Inferior parietal cortex (tissue), 1 donor: ENCODE measurements at regions not wholly inside any gene's neighbourhood (a gene's known extent, or its start where the extent isn't known, plus 50 kb on each side); places are given as distances from the start of the nearest gene placed in this dataset.
"Not testable (repeated sequence)": the region's sequence is repeated elsewhere in the genome, so short reads cannot be mapped to it uniquely, and the experiment has no call there.

Experiments used
- DNase-seq: peaks from one replicate; pipeline ENCODE4 v3.0.0-alpha.2; 2016; ENCODE audit errors: extremely low spot score

DNA sequence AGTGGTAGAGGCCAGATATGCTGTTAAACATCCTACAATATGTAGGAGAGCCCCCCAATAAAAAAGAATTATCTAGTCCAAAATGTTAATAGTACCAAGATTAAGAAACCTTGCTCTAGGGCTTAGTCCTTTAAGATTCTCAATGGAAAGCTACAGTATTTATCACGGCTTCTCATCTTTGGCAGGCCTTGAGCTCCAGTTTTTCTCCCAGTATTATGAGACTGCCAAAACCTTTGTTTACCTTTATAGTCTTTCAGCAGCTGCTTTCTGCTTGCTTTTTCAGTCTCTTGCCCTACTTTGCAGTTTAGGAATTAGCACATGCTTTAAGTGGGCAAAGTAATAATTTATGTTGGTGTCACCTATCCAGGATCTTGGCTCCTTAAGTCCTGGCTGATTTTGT is 59.7 kb downstream of the NHLRC1 start:
- peak; percentile 15 for DNase-seq

GRCh38 chr6:18058429-18058828 is 64.0 kb downstream of the NHLRC1 start:
- no peak for DNase-seq

DNA sequence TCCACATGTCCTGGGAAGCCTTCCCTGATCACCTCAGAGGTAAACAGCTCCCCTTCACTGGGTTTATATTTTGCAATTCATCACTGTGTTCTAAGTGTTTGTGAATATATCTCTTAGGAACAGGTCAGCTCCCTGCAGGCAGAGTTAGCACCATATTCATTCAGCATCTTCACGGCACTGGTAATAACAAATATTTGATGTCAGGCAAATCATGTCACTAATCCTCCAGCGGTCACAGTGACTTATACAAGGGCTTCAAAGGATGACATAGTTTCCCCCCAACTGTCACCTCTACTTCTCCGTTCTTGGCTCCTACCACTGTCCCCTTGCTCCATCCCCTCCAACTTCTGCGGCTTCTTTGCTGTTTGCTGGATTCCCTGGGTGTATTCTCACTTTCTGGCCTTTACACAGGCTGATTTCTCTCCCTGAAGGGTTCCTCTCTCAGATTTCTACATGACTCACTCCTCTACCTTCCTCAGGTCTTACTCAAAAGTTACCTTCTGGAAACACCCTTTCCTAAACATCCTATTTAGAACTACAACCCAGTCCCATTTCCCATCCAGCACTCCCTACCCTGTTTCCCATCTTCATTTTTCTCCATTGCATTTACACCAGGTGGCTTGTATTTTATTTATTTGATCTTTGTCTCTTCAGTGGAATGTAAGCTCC is 66.6 kb downstream of the NHLRC1 start:
- DNase-seq = no peak

DNA sequence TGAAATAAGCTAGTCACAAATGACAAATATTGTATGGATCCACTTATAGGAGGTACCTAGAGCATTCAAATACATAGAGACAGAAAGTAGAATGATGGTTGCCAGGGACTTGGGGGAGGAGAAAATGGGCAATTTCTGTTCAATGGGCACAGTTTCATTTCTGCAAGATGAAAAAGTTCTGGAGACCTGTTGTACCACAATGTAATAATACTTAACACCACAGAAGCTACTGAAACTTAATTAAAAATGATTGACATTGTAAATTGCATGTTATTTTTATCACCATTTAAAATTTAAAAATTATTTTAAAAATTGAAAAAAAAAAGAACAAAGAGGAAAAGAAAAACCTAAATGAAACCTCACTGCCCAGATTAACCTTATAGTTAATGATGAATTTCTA is 67.4 kb downstream of the NHLRC1 start:
- no peak for DNase-seq

DNA sequence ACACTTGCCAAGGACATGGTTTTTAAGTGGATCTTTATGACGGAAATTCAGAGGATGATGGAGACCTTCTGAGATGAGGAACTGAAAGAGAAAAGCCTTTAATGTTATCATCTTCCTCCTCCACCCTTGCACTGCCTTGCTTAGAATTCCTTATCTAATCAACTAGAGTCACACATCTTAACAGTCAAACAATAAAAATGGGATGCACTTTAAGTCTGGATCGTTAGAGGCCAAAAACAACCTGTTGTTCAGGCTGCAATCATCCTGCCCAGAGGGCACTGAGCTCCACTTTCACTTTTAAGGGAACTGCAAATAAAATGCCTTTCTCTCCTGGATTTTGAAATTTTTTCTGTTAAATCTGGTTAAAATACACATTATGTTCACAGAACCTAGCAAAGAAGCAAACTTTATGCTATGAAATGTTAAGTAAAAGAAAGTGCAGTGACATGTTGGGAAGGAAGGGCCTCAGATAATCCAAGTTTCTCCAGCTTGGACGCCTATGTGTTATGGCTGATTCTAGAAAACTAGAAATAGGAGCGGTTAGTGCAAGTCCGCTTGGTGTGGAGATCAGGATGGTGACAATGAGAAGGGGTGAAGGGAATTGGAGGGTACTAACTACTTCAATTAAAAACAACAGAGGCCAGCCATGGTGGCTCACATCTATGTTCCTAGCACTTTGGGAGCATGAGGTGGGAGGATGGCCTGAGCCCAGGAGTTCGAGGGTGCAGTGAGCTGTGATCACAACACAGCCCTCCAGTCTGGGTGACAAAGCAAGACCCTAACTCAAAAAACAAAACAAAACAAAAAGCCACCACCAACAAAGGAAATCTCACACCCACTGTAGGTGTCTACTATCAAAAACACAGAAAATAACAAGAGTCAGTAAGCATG is 66.4 kb upstream of the KIF13A start:
- no peak for DNase-seq

- DNase-seq = no peak
These were observed 65.6 kb upstream of the KIF13A start for GRCh38 chr6:18053078-18053477.

- DNase-seq = no peak
These were observed 62.2 kb upstream of the KIF13A start for GRCh38 chr6:18049646-18050045.

- DNase-seq = no peak
These were observed 61.7 kb upstream of the KIF13A start for GRCh38 chr6:18048953-18049630.

DNA sequence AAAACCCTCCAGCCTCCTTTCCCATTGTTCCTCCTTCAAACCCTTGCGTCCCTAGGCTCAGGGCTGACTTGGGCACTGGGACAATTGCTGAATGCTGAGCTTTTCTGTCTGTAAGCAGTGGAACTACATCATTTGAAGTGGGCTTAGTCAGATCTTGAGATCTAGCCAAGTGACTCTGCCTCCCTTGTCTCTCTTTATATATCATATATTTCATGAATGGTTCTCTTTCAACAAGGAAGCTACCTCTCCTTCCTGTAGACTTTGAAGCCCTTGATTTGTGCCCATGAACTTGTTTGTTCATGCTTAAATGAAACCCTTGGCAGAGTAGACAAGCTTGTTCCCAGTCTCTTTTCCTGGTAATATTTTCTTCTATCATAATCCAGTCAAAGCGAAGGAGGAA is 60.0 kb upstream of the KIF13A start:
- no peak for DNase-seq

- no peak for DNase-seq
These were observed 58.1 kb upstream of the KIF13A start for GRCh38 chr6:18045507-18045906.

GRCh38 chr6:18044108-18044783 is 56.8 kb upstream of the KIF13A start:
- DNase-seq = no peak

GRCh38 chr6:18042536-18043145 is 55.2 kb upstream of the KIF13A start:
- DNase-seq = no peak

- no peak for DNase-seq
These were observed 52.0 kb upstream of the KIF13A start for GRCh38 chr6:18039481-18039880.

- not testable (repeated sequence) for DNase-seq
These were observed 50.8 kb upstream of the KIF13A start for GRCh38 chr6:18038235-18038634.
